ENCODE measurements at regions not wholly inside any gene's neighbourhood (a gene's known extent, or its start where the extent isn't known, plus 50 kb on each side); places are given as distances from the start of the nearest gene placed in this dataset.

GRCh38 chr3:55165704-55166405 is 238.0 kb upstream of the LRTM1 start:
- Histone ChIP-seq H2AFZ (ENCODE audit: low read depth, low read length) (no peak overlapping the region), H3K4me2 (ENCODE audit: insufficient read depth, low read length) (no peak overlapping the region), H3K27ac (ENCODE audit: low read length) (no peak overlapping the region), H3K9me3 (ENCODE audit: insufficient read depth, low read length, severe bottlenecking) (no peaks in the 10 kb centered on the region), H3K4me1 (ENCODE audit: insufficient read depth, low read length) (no peaks in the 10 kb centered on the region), H3K4me3 (ENCODE audit: low read depth in 1 of 2, low read length in 2 of 2) (no peak overlapping the region), H3K9ac (ENCODE audit: low read depth, low read length) (no peak overlapping the region), H3K79me2 (ENCODE audit: insufficient read depth, low read length) (no peaks in the 10 kb centered on the region), H3K36me3 (ENCODE audit: insufficient read depth, low read length) (no peaks in the 10 kb centered on the region), H3K27me3 (ENCODE audit: insufficient read depth, low read length, poor library complexity) (no peaks in the 10 kb centered on the region), H4K20me1 (ENCODE audit: insufficient read depth, low read length) (no peaks in the 10 kb centered on the region)
- ATAC-seq (ENCODE audit: insufficient read depth, low read depth): no peak
- TF ChIP-seq CTCF (IDR thresholded peaks at IDR 0.05; ENCODE audit: borderline replicate concordance, extremely low read depth, low read length, poor library complexity, severe bottlenecking) (no peak), EZH2 (IDR thresholded peaks at IDR 0.05; ENCODE audit: borderline replicate concordance, low read depth, low read length, severe bottlenecking) (no peak)
- DNase-seq: no peak

- Histone ChIP-seq H3K79me2 (ENCODE audit: insufficient read depth, low read length) (no peaks in the 10 kb centered on the region), H3K4me1 (ENCODE audit: insufficient read depth, low read length) (no peaks in the 10 kb centered on the region), H3K27ac (ENCODE audit: low read length) (no peak overlapping the region), H3K9me3 (ENCODE audit: insufficient read depth, low read length, severe bottlenecking) (no peaks in the 10 kb centered on the region), H4K20me1 (ENCODE audit: insufficient read depth, low read length) (no peaks in the 10 kb centered on the region), H3K4me2 (ENCODE audit: insufficient read depth, low read length) (no peak overlapping the region), H3K27me3 (ENCODE audit: insufficient read depth, low read length, poor library complexity) (no peaks in the 10 kb centered on the region), H3K4me3 (ENCODE audit: low read depth in 1 of 2, low read length in 2 of 2) (no peak overlapping the region), H2AFZ (ENCODE audit: low read depth, low read length) (no peak overlapping the region), H3K36me3 (ENCODE audit: insufficient read depth, low read length) (no peaks in the 10 kb centered on the region), H3K9ac (ENCODE audit: low read depth, low read length) (no peak overlapping the region)
- DNase-seq (no peak), ATAC-seq (ENCODE audit: insufficient read depth, low read depth) (no peak)
- TF ChIP-seq EZH2 (IDR thresholded peaks at IDR 0.05; ENCODE audit: borderline replicate concordance, low read depth, low read length, severe bottlenecking): no peak
- no peak for TF ChIP-seq CTCF (IDR thresholded peaks at IDR 0.05; ENCODE audit: borderline replicate concordance, extremely low read depth, low read length, poor library complexity, severe bottlenecking)
Observed at GRCh38 chr3:55165278-55165677, 237.4 kb upstream of the LRTM1 start.

DNA sequence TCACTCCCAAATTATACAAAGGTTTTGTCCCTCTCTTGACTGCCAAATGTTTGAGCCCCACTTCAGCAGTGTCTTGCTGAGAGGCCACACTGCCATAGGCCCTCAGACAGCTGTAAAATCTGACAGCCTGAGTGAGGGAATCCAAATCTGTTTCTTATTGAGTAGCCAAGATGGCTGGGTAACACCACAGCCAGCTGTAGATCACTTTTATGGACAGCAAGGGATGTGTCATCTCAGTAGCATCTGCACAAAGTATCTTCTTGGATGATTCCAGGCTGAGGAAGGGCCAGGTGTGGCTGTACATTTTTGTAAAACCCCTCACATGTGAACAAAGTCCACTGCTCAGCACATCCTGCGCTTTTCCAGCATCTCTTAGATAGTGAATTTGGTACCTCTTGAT is 237.0 kb upstream of the LRTM1 start:
- Histone ChIP-seq H4K20me1 (ENCODE audit: insufficient read depth, low read length) (no peaks in the 10 kb centered on the region), H3K4me1 (ENCODE audit: insufficient read depth, low read length) (no peaks in the 10 kb centered on the region), H3K27ac (ENCODE audit: low read length) (no peak overlapping the region), H2AFZ (ENCODE audit: low read depth, low read length) (no peak overlapping the region), H3K9ac (ENCODE audit: low read depth, low read length) (no peak overlapping the region), H3K4me2 (ENCODE audit: insufficient read depth, low read length) (no peak overlapping the region), H3K27me3 (ENCODE audit: insufficient read depth, low read length, poor library complexity) (no peaks in the 10 kb centered on the region), H3K9me3 (ENCODE audit: insufficient read depth, low read length, severe bottlenecking) (no peaks in the 10 kb centered on the region), H3K4me3 (ENCODE audit: low read depth in 1 of 2, low read length in 2 of 2) (no peak overlapping the region), H3K36me3 (ENCODE audit: insufficient read depth, low read length) (no peaks in the 10 kb centered on the region), H3K79me2 (ENCODE audit: insufficient read depth, low read length) (no peaks in the 10 kb centered on the region)
- ATAC-seq (ENCODE audit: insufficient read depth, low read depth) (no peak), DNase-seq (no peak)
- no peak for TF ChIP-seq CTCF (IDR thresholded peaks at IDR 0.05; ENCODE audit: borderline replicate concordance, extremely low read depth, low read length, poor library complexity, severe bottlenecking)
- TF ChIP-seq EZH2 (IDR thresholded peaks at IDR 0.05; ENCODE audit: borderline replicate concordance, low read depth, low read length, severe bottlenecking): no peak

Measured in DND-41 (cell line).